T-cell (primary cell): ENCODE measurements at regions not wholly inside any gene's neighbourhood (a gene's known extent, or its start where the extent isn't known, plus 50 kb on each side); places are given as distances from the start of the nearest gene placed in this dataset.

ENCODE experiments used
- ATAC-seq, 4 experiments: fragments of 200-7000 bp in 3 of 4; fragments of 150-1000 bp in 1 of 4; cut with Tn5 transposase; replicated peaks in 1 of 4; 1 replicate in 3 of 4; 2 replicates in 1 of 4; pipeline ENCODE4 v1.10.0; 2021; ENCODE audit warnings: moderate library complexity in 3 of 4, mild to moderate bottlenecking in 2 of 4, moderate number of reproducible peaks in 1 of 4
- CTCF ChIA-PET, 2 donors: fragments of 300-600 bp; sonication (Branson Sonifier 250); formaldehyde crosslinking; loops; one replicate each; lab custom pipeline; 2022; ENCODE audit warnings: antibody characterized with exemption in 2 of 2; lab: Charles Lee
- POLR2A ChIA-PET, 2 donors: fragments of 300-600 bp; sonication (Branson Sonifier 250); formaldehyde crosslinking; loops; one replicate each; lab custom pipeline; 2022; ENCODE audit warnings: antibody characterized with exemption in 2 of 2; lab: Charles Lee
- DNase-seq, 35 experiments: peaks; one replicate each; pipeline versions ENCODE4 v3.0.0 to v3.0.0-alpha.2; 2013 to 2023
- H3K27ac ChIP-seq: one replicate; pipeline ENCODE4 v1.5.1; 2013; ENCODE audit warnings: low read length
- H3K27me3 ChIP-seq, 2 experiments: replicated peaks in 1 of 2; 1 replicate in 1 of 2; 2 replicates in 1 of 2; pipeline versions ENCODE4 v1.6.1 to v1.7.0; 2013; ENCODE audit warnings: low read length in 1 of 2, mixed read lengths in 1 of 2; ENCODE audit not compliant: control insufficient read depth in 2 of 2, insufficient read depth in 2 of 2; ENCODE audit errors: extremely low read depth in 1 of 2
- H3K36me3 ChIP-seq, 2 donors: 1 replicate in 1 of 2; 2 replicates in 1 of 2; pipeline versions ENCODE4 v1.6.1 to v1.7.0; 2013; ENCODE audit warnings: low read length in 1 of 2; ENCODE audit not compliant: control insufficient read depth in 2 of 2, insufficient read depth in 1 of 2; ENCODE audit errors: extremely low read depth in 1 of 2
- H3K4me1 ChIP-seq, 2 experiments: 1 replicate in 1 of 2; 2 replicates in 1 of 2; pipeline versions ENCODE4 v1.6.1 to v1.7.0; 2013; ENCODE audit warnings: low read length in 2 of 2, mixed read lengths in 1 of 2; ENCODE audit not compliant: insufficient read depth in 2 of 2, control insufficient read depth in 1 of 2; ENCODE audit errors: extremely low read depth in 1 of 2
- H3K4me3 ChIP-seq, 2 donors: 1 replicate in 1 of 2; 2 replicates in 1 of 2; pipeline versions ENCODE4 v1.5.1 to v1.7.0; 2013; ENCODE audit warnings: mild to moderate bottlenecking in 2 of 2, low read length in 1 of 2, moderate library complexity in 1 of 2; ENCODE audit not compliant: control insufficient read depth in 1 of 2; ENCODE audit errors: extremely low read depth in 1 of 2
- H3K9me3 ChIP-seq: 2 replicates; pipeline ENCODE4 v1.7.0; 2013
- H3K27ac Mint-ChIP-seq, 2 donors: one replicate each; pipeline ENCODE4 v1.8.0; 2020 to 2021; ENCODE audit warnings: mild to moderate bottlenecking in 2 of 2, mixed read lengths in 2 of 2
- H3K27me3 Mint-ChIP-seq, 2 donors: one replicate each; pipeline ENCODE4 v1.8.0; 2021 to 2022; ENCODE audit warnings: mixed read lengths in 2 of 2
- H3K36me3 Mint-ChIP-seq: one replicate; pipeline ENCODE4 v1.8.0; 2021; ENCODE audit warnings: mixed read lengths
- H3K4me1 Mint-ChIP-seq, 3 donors: one replicate each; pipeline ENCODE4 v1.8.0; 2020 to 2022; ENCODE audit warnings: mixed read lengths in 3 of 3, mild to moderate bottlenecking in 1 of 3
- H3K4me3 Mint-ChIP-seq, 3 donors: one replicate each; pipeline ENCODE4 v1.8.0; 2020 to 2022; ENCODE audit warnings: mild to moderate bottlenecking in 3 of 3, mixed read lengths in 3 of 3, moderate library complexity in 3 of 3
- H3K9me3 Mint-ChIP-seq, 3 donors: one replicate each; pipeline ENCODE4 v1.8.0; 2020 to 2022; ENCODE audit warnings: mixed read lengths in 3 of 3
- WGBS: methylation state at CpG from one replicate; pipeline ENCODE4 v1.1.5; 2013; ENCODE audit warnings: missing lambda C conversion rate; ENCODE audit not compliant: insufficient coverage; 5-methylcytosine and 5-hydroxymethylcytosine counted together

- ChIA-PET POLR2A (no interaction called here), CTCF (no interaction called here)
- Histone ChIP-seq H3K9me3 (no peaks in the 10 kb centered on the region), H3K4me3 (no peak overlapping the region), H3K4me1 (peaks cover 0 to 4% of the 10 kb centered on the region in 2 experiments), H3K27ac (no peak overlapping the region), H3K36me3 (no peaks in the 10 kb centered on the region), H3K27me3 (no peaks in the 10 kb centered on the region)
- Mint-ChIP-seq H3K36me3 (no peaks in the 10 kb centered on the region), H3K4me3 (no peak overlapping the region), H3K4me1 (peaks cover 6 to 12% (median 9%) of the 10 kb centered on the region in 3 donors), H3K27me3 (peaks cover 0 to 15% of the 10 kb centered on the region in 2 donors), H3K27ac (no peak overlapping the region), H3K9me3 (peaks cover 0 to 4% (median 0%) of the 10 kb centered on the region in 3 donors)
- WGBS: no CpG with 5 or more reads among the region's 2 CpGs
- no peak for ATAC-seq
- DNase-seq: no peak
Observed at GRCh38 chrX:147733369-147733768, 178.3 kb upstream of the FMR1 start.

GRCh38 chrX:147735364-147735763 lies 176.4 kb upstream of the FMR1 start:
- no peaks in the 10 kb centered on the region for H3K27me3 ChIP-seq
- Mint-ChIP-seq H3K9me3 (peaks cover 0 to 4% (median 0%) of the 10 kb centered on the region in 3 donors), H3K27ac (no peak overlapping the region), H3K27me3 (peaks cover 0 to 8% of the 10 kb centered on the region in 2 donors), H3K4me3 (no peak overlapping the region), H3K36me3 (no peaks in the 10 kb centered on the region), H3K4me1 (peaks cover 8 to 15% (median 11%) of the 10 kb centered on the region in 3 donors)
- no peaks in the 10 kb centered on the region for H3K9me3 ChIP-seq
- DNase-seq: no peak
- POLR2A ChIA-PET: no interaction called here
- no peaks in the 10 kb centered on the region for H3K36me3 ChIP-seq
- H3K4me3 ChIP-seq: no peak overlapping the region
- no peak for ATAC-seq
- H3K27ac ChIP-seq: no peak overlapping the region
- CTCF ChIA-PET: no interaction called here
- peaks cover 0 to 12% of the 10 kb centered on the region in 2 experiments for H3K4me1 ChIP-seq

- ChIA-PET CTCF (no interaction called here), POLR2A (no interaction called here)
- no peaks in the 10 kb centered on the region for H3K9me3 ChIP-seq
- Mint-ChIP-seq H3K27me3 (peaks cover 0 to 6% of the 10 kb centered on the region in 2 donors), H3K9me3 (peaks cover 0 to 2% (median 0%) of the 10 kb centered on the region in 3 donors), H3K36me3 (no peaks in the 10 kb centered on the region), H3K4me1 (peaks cover 8 to 15% (median 11%) of the 10 kb centered on the region in 3 donors), H3K27ac (no peak overlapping the region), H3K4me3 (no peak overlapping the region)
- H3K27ac ChIP-seq: no peak overlapping the region
- peaks cover 0 to 12% of the 10 kb centered on the region in 2 experiments for H3K4me1 ChIP-seq
- H3K36me3 ChIP-seq: no peaks in the 10 kb centered on the region
- H3K4me3 ChIP-seq: no peak overlapping the region
- DNase-seq: no peak
- no CpG with 5 or more reads among the region's 5 CpGs for WGBS
- H3K27me3 ChIP-seq: no peaks in the 10 kb centered on the region
- no peak for ATAC-seq
Observed at GRCh38 chrX:147736045-147736444, 175.7 kb upstream of the FMR1 start.

- Mint-ChIP-seq H3K4me3 (no peak overlapping the region), H3K4me1 (peaks cover 8 to 15% (median 11%) of the 10 kb centered on the region in 3 donors), H3K9me3 (no peaks in the 10 kb centered on the region), H3K27me3 (peaks cover 0 to 3% of the 10 kb centered on the region in 2 donors), H3K27ac (no peak overlapping the region), H3K36me3 (no peaks in the 10 kb centered on the region)
- Histone ChIP-seq H3K36me3 (no peaks in the 10 kb centered on the region), H3K4me3 (no peak overlapping the region), H3K9me3 (no peaks in the 10 kb centered on the region), H3K4me1 (peaks cover 0 to 12% of the 10 kb centered on the region in 2 experiments), H3K27me3 (no peaks in the 10 kb centered on the region), H3K27ac (no peak overlapping the region)
- WGBS: no CpG with 5 or more reads among the region's 3 CpGs
- ChIA-PET POLR2A (no interaction called here), CTCF (no interaction called here)
- no peak for DNase-seq
- ATAC-seq: no peak
Observed at GRCh38 chrX:147737690-147738089, 174.0 kb upstream of the FMR1 start.

- peak in 2 of 35 experiments; percentile 1 to 2 for DNase-seq
Observed at GRCh38 chrX:147738265-147738664, 173.5 kb upstream of the FMR1 start.

GRCh38 chrX:147739196-147739595 lies 172.5 kb upstream of the FMR1 start:
- Mint-ChIP-seq H3K4me1 (peaks cover 8 to 15% (median 11%) of the 10 kb centered on the region in 3 donors), H3K9me3 (no peaks in the 10 kb centered on the region), H3K27ac (no peak overlapping the region), H3K4me3 (no peak overlapping the region), H3K36me3 (no peaks in the 10 kb centered on the region), H3K27me3 (peaks cover 0 to 3% of the 10 kb centered on the region in 2 donors)
- no peaks in the 10 kb centered on the region for H3K27me3 ChIP-seq
- no peaks in the 10 kb centered on the region for H3K36me3 ChIP-seq
- no peaks in the 10 kb centered on the region for H3K9me3 ChIP-seq
- DNase-seq (no peak), ATAC-seq (no peak)
- H3K4me1 ChIP-seq: peaks cover 0 to 12% of the 10 kb centered on the region in 2 experiments
- WGBS: no CpG with 5 or more reads among the region's 1 CpG
- CTCF ChIA-PET: no interaction called here
- POLR2A ChIA-PET: no interaction called here
- H3K4me3 ChIP-seq: no peak overlapping the region
- no peak overlapping the region for H3K27ac ChIP-seq

More at GRCh38 chrX:147738265-147738664, 173.5 kb upstream of the FMR1 start:
- ChIA-PET POLR2A (no interaction called here), CTCF (no interaction called here)
- Mint-ChIP-seq H3K9me3 (no peaks in the 10 kb centered on the region), H3K27ac (no peak overlapping the region), H3K36me3 (no peaks in the 10 kb centered on the region), H3K4me3 (no peak overlapping the region), H3K4me1 (peaks cover 8 to 15% (median 11%) of the 10 kb centered on the region in 3 donors), H3K27me3 (peaks cover 0 to 3% of the 10 kb centered on the region in 2 donors)
- Histone ChIP-seq H3K4me1 (peaks cover 0 to 12% of the 10 kb centered on the region in 2 experiments), H3K27ac (no peak overlapping the region), H3K9me3 (no peaks in the 10 kb centered on the region), H3K36me3 (no peaks in the 10 kb centered on the region), H3K27me3 (no peaks in the 10 kb centered on the region), H3K4me3 (no peak overlapping the region)
- no peak for ATAC-seq
- 60% methylated on average over 1 of the region's 3 CpGs for WGBS

- POLR2A ChIA-PET: no interaction called here
- ATAC-seq: no peak
Observed at GRCh38 chrX:147741776-147742175, 169.9 kb upstream of the FMR1 start.

More at GRCh38 chrX:147741776-147742175, 169.9 kb upstream of the FMR1 start:
- no peak overlapping the region for H3K4me3 ChIP-seq
- no peaks in the 10 kb centered on the region for H3K36me3 ChIP-seq
- H3K27ac ChIP-seq: no peak overlapping the region
- 100% methylated on average over 1 of the region's 2 CpGs for WGBS
- H3K4me1 Mint-ChIP-seq: peaks cover 8 to 15% (median 11%) of the 10 kb centered on the region in 3 donors
- H3K27me3 Mint-ChIP-seq: peaks cover 3 to 17% of the 10 kb centered on the region in 2 donors
- H3K4me3 Mint-ChIP-seq: no peak overlapping the region
- H3K27me3 ChIP-seq: no peaks in the 10 kb centered on the region
- peaks cover 0 to 12% of the 10 kb centered on the region in 2 experiments for H3K4me1 ChIP-seq
- DNase-seq: no peak
- H3K36me3 Mint-ChIP-seq: no peaks in the 10 kb centered on the region
- peaks cover 0 to 5% (median 0%) of the 10 kb centered on the region in 3 donors for H3K9me3 Mint-ChIP-seq
- CTCF ChIA-PET: no interaction called here
- H3K9me3 ChIP-seq: no peaks in the 10 kb centered on the region
- H3K27ac Mint-ChIP-seq: no peak overlapping the region
